ACHN (cell line): ENCODE measurements at regions not wholly inside any gene's neighbourhood (a gene's known extent, or its start where the extent isn't known, plus 50 kb on each side); places are given as distances from the start of the nearest gene placed in this dataset.
"Not testable (repeated sequence)": the region's sequence is repeated elsewhere in the genome, so short reads cannot be mapped to it uniquely, and the experiment has no call there.

Experiments used
- DNase-seq: peaks from one replicate; pipeline ENCODE4 v3.0.0-alpha.2; 2015
- in situ Hi-C: cut with HindIII; loops from 2 replicates; pipeline ENCODE4 v1.10.0; 2017; ENCODE audit warnings: low sequenced_read_pairs, low pct_ligation_motif_present, low pct_unique_long_range_greater_than_20kb

DNA sequence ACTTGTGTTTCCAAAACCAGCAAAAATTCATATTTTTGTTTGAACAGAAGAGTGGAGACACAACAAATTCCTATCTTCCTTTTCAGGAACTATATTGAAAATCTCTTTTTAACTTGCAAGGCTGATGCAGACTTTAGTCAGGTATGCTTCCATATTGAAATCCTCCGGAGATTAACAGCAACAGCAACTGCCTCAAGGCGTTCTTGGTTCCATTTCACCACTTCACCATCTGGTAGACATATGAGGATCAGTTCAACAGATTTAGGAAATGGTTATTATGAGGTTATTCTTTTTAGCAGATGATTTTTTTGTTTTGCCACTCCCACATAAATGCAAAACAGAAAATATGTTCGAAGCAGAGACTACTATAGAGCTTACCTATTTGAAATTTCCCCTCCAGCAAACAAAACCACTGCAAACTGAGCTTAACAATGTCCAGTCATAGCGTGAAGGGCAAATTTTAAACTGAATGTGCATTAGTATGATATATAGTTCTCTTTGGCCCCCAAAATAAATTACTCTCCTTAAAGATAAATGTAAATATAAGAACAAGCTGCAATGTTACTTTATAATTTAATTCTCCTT is 520.5 kb upstream of the ADGRB3 start:
- in situ Hi-C loops, result no loop called here
- no peak for DNase-seq

DNA sequence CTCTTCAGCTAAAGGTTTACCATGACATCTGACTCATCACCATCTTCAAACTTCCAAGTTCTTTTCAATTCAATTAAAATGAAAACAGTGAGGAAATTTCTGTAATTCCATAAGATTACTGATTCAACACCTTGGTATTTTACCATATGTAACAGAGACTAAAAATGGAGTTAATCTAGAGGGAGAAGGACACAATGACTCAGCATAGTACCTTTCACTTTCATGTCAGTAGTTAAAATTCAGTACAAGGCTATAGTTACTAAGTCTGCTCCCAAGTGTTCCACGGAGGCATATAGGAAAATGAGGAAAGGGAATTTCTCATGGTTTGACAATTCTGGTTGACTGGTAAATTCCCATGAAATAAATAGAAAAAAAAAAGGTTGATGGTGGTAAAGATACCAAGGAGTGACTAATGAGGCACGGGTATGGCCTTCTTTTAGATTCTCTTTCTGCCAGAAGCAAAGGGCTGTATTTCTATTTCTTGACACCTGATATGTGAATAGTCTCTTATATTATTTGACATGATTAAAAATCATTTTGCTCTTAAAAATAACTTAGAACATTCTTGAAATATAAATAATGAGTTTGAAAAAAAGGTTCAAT is 526.7 kb upstream of the ADGRB3 start:
- in situ Hi-C loops, result no loop called here
- no peak for DNase-seq

DNA sequence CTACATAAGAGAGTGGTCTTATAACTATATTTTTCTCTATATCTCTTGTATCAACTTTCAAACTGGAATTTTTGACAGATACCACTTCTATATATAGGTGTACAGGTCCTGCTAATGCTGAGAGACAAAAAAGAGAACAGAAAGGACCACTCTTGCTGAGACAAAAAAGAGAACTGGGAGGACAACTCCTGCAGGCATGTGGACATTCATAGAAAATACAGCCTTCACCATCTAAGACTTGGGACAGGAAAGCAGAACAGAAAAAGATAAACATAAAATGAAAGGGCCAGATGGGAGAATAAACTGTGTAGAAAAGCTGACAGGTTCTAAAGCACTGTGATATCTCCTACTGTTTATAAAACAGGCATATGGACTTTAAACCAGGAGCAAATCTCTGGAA is 541.0 kb upstream of the ADGRB3 start:
- DNase-seq, result no peak
- in situ Hi-C loops, result no loop called here

DNA sequence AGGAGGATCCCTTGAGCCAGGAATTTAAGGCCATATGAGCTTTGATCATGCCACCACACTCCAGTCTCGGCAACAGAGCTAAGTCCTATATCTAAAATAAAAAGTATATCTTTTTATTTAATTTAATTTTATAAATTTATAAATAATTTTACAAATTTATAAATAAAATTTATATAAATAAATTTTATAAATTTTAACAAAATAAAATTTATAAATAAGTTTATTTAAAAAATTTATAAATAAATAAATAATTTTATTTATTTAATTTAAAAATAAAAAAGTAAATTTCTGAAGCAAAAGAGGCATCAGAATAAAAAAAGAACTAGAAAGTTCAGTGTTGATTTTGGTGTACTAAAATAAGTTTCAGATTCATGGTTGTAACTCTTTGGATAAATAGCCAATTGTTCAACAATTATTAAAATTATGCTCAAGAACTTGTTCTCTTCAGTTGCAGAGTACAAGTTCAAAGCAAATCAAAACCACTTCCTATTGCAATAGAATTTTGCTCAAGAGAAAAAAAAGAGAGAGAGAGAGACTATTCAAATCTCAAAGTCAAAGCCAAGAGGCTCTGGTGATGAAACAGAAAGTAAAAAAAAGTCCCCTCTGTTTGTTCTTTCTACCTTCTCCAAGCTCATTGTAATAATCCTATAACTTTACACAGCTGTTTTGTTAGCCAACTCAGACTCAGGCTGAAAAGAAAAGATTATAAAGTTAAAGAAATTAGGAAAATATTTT is 547.5 kb upstream of the ADGRB3 start:
- in situ Hi-C loops, result no loop called here
- no peak for DNase-seq

DNA sequence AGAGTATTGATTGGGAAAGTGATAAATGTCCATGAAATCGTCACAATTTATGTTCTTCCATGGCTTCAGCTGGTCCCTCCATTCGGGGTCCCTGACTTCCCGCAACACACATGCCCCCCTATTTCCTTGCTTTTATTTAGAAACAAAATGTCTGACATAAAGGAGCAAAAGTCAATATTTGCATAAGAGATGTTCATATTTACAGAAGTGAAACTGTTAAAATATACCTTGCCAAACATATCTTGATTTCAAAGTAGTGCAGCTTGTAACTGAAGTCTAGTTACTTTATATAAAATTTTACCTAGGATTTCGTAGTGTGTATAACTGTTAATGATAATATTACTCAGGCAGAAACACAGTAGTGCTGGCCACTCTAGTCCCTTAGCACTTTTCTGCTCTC is 548.9 kb upstream of the ADGRB3 start:
- DNase-seq, result no peak
- in situ Hi-C loops, result no loop called here

DNA sequence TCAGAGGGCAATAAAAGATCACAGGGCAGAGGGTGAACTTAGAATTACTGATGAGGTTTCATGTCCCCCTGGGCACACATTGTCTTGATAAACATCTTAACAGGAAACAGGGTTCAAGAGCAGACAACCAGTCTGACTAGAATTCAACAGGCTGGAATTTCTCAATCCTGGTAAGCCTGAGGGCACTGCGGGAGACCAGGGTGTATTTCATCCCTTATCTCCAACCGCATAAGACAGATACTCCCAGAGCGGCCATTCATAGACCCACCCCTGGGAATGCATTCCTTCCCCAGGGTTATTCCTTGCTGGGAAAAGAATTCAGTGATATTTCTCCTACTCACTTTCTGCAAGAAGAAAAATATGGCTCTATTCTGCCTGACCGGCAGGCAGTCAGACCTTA is 549.5 kb upstream of the ADGRB3 start:
- DNase-seq, in situ Hi-C loops: not testable (repeated sequence)

DNA sequence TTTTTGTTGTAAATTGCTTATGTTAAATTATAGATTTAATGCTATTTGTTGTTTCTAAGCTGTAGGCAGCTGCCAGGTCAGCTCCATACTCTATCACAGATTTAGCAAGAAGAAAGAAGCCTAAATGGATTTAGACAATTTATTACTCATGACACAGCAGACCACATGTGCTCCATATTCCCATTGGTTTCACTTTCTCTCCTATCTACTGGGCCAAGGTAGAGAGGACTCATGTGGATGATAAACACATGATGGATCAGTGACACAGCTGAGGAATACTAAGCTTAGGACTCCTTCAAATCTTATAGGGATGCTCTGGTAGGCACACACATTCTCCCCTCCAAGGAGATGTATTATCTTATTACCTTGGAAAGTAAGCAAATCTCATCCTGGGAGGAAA is 553.0 kb upstream of the ADGRB3 start:
- in situ Hi-C loops, result no loop called here
- DNase-seq, result no peak

DNA sequence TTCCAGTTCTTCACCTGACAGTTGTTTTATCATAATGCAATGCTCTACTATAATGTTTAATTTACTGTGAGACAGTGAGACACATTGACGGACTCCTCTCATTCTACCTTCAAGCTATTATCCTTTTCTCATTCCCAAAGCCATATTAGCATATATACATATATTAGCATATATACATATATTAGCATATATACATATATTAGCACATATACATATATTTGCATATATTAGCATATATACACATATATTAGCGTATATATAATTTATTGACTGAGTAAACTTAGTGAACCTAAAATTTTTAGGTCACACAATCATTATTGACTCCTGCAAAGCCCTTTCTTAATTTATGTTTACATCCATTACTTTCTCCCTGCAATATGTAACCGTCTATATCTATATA is 555.0 kb upstream of the ADGRB3 start:
- in situ Hi-C loops, result no loop called here
- no peak for DNase-seq

DNA sequence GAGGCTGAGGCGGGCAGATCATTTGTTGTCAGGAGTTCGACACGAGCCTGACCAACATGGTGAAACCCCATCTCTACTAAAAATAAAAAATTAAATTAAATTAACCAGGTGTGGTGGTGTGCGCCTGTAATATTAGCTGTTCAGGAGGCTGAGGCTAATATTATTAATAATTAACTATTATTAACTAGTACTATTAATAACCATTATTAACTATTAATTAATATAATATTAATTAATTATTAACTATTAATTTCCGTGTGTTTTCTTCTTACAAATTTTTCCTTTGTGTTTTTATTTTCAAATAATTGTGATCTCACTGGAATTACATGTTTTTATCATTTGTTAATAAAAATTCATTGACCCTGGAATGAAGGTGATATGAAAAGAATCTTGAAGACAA is 557.4 kb upstream of the ADGRB3 start:
- in situ Hi-C loops, result no loop called here

DNA sequence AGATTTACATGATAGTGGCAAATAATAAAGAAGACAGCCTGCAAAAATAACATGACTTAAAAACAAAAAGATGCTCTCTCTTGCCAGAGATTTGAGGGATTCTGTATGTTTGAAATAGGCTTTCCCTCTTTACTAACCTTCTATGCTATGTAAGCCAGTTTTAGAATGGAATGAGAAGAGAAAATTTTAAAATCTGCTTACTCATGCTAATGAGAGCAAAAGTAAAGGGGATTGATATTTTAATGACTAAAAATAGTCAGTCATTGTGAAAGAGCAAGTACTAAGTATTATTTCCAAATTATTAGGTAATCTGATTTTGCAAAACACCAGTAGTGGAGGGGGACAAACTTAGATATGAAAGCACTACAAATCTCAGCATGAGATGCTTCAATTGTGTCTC is 563.3 kb upstream of the ADGRB3 start:
- in situ Hi-C loops, result no loop called here

More for the DNA sequence above, 557.4 kb upstream of the ADGRB3 start:
- DNase-seq, result no peak

DNA sequence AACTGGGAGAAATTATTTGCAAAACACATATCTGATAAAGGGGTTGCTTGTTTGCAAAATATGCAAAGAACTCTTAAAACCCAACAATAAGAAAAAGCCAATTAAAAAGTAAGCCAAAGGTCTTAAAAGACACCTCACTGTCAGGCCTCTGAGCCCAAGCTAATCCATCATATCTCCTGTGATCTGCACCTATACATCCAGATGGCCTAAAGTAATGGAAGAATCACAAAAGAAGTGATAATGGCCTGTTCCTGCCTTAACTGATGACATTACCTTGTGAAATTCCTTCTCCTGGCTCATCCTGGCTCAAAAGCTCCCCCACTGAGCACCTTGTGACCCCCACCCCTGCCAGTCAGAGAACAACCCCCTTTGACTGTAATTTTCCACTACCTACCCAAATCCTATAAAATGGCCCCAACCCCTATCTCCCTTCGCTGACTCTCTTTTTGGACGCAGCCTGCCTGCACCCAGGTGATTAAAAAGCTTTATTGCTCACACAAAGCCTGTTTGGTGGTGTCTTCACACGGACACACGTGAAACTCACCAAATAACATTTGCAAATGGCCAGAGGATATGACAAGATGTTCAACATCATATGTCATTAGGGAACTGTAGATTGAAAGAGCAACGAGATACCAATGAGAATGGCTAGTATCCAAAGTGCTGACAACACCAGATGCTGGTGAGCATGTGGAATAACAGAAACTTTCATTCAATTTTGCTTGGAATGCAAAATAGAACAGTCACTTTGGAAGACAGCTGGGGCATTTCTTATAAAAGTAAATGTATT is 565.0 kb upstream of the ADGRB3 start:
- no peak for DNase-seq
- in situ Hi-C loops, result no loop called here

More for the DNA sequence above, 563.3 kb upstream of the ADGRB3 start:
- DNase-seq, result no peak

DNA sequence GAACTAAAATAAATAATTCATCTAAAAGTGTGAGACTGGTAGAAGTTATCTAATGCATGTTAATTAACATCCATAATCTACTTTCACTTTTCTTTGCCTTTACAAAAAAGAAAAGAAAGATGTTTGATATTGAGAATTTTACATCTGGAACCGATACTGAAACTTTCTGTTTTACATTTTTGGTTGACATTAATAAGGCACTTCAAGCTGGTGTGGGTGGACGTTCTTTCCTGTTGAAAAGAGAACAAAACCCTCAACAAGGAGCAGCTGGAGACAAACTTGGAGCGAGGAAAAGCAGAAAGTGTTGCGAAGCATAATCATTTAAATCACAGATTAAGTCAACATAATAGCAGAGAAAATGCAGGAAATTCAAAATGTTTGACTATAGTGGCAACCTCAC is 575.2 kb upstream of the ADGRB3 start:
- in situ Hi-C loops, result no loop called here
- DNase-seq, result no peak

DNA sequence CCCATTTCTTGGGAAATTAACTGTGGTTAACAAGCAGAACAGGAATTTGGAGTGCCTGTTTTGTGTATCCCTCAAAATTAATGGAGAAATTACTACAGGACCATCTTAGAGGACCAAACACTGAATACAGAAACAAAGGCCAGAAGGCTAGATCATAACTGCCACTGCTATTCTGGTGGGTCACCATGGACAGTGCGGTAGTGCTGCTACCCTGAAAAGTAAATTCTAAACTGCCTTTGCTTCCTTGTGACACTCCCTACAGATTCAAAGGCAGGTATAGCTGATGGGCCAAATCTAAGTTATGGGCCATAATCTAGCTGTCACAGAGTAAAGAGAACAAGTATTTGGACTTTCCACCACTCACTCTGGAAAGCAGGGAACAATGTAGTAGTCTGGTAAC is 575.8 kb upstream of the ADGRB3 start:
- in situ Hi-C loops, result no loop called here

DNA sequence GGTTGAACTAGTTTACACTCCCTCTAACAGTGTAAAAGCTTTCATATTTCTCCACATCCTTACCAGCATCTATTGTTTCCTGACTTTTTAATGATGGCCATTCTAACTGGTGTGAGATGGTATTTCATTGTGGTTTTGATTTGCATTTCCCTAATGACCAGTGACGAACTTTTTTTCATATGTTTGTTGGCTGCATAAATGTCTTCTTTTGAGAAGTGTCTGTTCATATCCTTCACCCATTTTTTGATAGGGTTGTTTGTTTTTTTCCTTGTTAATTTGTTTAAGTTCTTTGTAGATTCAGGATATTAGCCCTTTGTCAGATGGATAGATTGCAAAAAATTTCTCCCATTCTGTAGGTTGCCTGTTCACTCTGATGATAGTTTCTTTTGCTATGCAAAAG is 578.5 kb upstream of the ADGRB3 start:
- in situ Hi-C loops, result not testable (repeated sequence)

More for the DNA sequence above, 575.8 kb upstream of the ADGRB3 start:
- no peak for DNase-seq

DNA sequence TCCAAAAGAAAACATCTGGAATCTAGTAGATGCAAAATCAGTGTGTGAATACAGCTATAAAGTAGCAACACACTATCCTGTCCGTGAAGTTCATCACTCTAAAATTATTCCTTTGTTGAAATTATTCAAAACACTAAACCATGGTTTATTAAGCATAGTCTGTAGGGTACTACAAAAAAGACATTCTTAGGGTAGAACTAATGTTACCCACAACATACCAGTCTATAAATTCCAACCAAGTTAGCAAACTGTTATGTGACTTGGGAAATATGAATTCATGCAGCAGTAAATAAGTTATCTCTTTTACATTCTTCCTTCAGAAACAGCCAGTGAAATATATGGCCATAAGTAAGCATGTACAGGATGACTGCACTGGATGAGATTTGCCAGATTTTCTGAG is 580.3 kb upstream of the ADGRB3 start:
- in situ Hi-C loops, result no loop called here
- DNase-seq, result no peak

More for the DNA sequence above, 578.5 kb upstream of the ADGRB3 start:
- DNase-seq, result not testable (repeated sequence)

DNA sequence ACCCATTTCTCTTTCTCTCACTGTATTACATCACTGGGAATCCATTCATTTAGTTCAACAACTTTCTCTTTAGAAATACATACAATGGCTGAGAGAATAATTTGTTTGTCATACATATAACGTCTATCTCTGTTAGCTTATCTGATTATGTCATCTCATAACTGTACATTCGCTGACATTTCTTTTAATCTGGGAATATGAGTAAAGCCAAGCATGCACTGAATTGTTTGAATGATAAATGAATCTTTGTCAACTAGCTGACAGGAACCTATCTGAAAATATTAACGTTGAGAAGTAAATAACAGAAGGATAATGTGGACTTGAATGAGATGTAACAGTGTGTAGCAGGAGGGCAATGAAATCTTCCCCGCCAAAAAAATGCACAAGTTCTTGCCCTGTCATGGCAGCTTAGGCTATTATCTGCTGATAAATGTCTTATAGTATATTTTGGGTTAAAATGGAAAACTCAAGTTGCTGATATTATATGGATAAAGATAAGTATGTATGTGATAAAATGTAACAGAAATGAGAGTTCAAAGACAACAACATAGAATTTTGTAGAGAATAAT is 581.2 kb upstream of the ADGRB3 start:
- in situ Hi-C loops, result no loop called here
- DNase-seq, result no peak

DNA sequence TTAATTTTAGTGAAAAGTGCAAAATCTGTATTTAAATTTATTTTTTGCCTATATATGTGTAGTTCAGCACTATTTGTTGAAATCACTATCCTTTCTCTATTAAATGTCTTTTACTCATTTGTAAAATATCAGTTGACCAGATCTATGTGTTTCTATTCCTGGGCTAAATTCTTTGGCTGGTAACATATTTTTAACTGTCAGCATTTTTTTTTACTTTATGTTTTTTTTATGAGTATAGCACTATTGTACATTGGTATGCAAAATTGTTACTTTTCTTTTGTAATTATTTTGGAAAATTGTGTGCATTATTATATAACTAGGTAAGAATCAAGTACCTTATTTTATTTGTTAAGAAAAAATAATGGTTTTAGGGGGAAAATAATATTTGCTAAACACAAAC is 582.8 kb upstream of the ADGRB3 start:
- DNase-seq, result no peak
- in situ Hi-C loops, result no loop called here

DNA sequence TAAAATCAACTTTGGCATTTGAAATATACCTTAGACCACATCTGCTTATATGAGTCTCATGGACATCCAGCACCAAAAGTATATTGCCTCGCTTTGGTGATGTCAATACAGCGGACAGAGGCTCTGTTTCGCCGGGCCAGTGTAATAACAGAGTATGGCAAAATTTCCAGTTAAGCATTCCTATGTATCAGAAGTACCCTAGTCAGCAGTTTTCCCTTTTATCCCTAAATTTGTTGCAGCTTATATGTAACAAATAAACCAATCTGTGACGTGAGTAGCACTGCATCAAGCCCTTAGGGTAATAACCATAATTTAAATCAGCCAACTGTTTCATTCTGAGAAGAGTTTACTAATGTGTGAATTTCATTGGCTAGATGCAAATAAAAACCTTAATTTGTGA is 585.5 kb upstream of the ADGRB3 start:
- in situ Hi-C loops, result no loop called here
- DNase-seq, result no peak

DNA sequence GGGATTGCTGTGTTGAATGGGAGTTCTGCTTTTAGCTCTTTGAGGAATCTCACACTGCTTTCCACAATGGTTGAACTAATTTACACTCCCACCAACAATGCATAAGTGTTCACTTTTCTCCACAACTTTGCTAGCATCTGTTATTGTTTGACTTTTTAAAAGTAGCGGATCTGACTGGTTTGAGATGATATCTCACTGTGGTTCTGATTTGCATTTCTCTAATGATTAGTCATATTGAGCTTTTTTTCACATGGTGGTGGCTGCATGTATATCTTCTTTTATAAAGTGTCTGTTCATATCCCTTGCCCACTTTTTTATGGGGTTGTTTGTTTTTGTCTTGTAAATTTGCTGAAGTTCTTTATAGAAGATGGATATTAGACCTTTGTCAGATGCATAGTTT is 588.3 kb upstream of the ADGRB3 start:
- in situ Hi-C loops, result no loop called here

More for the DNA sequence above, 588.3 kb upstream of the ADGRB3 start:
- no peak for DNase-seq
